ENCODE measurements at regions not wholly inside any gene's neighbourhood (a gene's known extent, or its start where the extent isn't known, plus 50 kb on each side); places are given as distances from the start of the nearest gene placed in this dataset.

DNA sequence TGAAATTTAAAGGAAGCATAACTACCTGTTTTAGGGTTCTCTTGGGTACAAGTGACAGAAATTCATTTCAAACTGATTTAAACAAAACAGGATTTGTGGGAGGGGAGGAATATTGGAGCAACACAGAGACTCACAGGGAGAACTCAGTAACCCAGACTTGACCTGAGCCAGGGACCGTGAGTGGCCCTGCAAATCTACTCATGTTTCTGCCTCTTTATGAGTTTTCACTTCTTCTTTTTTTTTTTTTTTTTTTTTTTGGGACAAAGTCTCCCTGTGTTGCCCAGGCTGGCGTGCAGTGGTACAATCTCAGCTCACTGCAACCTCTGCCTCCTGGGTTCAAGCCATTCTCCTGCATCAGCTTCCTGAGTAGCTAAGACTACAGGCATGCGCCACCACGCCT is 405.6 kb upstream of the ZNF608 start:
- Mint-ChIP-seq H3K9me3 (no peaks in the 10 kb centered on the region), H3K27me3 (ENCODE audit: low read depth) (no peaks in the 10 kb centered on the region), H3K4me1 (peaks cover 43% of the 10 kb centered on the region), H3K36me3 (no peaks in the 10 kb centered on the region), H3K4me3 (no peak overlapping the region), H3K27ac (no peak overlapping the region)
- no peak for DNase-seq (ENCODE audit: low spot score in 2 of 2, unreplicated experiment in 2 of 2)
- TF ChIP-seq, protein P1, sequence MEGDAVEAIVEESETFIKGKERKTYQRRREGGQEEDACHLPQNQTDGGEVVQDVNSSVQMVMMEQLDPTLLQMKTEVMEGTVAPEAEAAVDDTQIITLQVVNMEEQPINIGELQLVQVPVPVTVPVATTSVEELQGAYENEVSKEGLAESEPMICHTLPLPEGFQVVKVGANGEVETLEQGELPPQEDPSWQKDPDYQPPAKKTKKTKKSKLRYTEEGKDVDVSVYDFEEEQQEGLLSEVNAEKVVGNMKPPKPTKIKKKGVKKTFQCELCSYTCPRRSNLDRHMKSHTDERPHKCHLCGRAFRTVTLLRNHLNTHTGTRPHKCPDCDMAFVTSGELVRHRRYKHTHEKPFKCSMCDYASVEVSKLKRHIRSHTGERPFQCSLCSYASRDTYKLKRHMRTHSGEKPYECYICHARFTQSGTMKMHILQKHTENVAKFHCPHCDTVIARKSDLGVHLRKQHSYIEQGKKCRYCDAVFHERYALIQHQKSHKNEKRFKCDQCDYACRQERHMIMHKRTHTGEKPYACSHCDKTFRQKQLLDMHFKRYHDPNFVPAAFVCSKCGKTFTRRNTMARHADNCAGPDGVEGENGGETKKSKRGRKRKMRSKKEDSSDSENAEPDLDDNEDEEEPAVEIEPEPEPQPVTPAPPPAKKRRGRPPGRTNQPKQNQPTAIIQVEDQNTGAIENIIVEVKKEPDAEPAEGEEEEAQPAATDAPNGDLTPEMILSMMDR (IDR thresholded peaks at IDR 0.05; ENCODE audit: unreplicated experiment) = no peak

DNA sequence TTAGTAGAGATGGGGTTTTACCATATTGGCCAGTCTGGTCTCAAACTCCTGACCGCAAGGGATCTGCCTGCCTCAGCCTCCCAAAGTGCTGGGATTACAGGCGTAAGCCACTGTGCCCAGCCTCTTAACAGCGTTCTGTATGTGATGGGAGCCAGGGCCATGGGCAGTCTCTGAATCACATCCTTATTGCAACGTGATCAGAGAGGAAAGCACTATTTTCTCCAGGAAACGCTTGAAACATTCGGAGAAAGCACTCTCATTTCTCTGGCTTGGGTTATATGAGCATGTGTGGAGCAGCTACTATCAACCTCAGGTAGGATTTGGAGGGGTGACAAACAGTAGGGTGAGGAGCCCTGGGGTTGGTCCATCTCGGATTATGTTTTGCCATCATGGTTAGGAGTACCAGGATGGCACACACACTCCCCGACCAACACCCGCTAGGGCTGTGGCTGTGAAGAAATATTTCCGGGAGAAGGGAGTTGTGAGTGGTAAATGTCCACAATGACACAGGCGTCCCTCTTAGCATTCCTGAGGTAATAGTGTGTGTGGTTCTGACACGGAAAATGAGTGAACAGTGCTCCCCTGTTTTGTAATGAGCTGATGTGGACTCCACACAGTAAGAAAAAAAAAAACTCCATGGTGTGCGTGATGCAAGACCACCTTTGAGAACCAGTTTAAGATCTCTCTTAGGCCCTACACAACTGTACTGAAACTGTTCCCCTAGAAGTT is 406.2 kb upstream of the ZNF608 start:
- Mint-ChIP-seq H3K27me3 (ENCODE audit: low read depth) (no peaks in the 10 kb centered on the region), H3K36me3 (no peaks in the 10 kb centered on the region), H3K4me1 (peaks cover 43% of the 10 kb centered on the region), H3K27ac (no peak overlapping the region), H3K4me3 (no peak overlapping the region), H3K9me3 (no peaks in the 10 kb centered on the region)
- TF ChIP-seq, protein P1 (IDR thresholded peaks at IDR 0.05; ENCODE audit: unreplicated experiment) = no peak
- no peak for DNase-seq (ENCODE audit: low spot score in 2 of 2, unreplicated experiment in 2 of 2)

DNA sequence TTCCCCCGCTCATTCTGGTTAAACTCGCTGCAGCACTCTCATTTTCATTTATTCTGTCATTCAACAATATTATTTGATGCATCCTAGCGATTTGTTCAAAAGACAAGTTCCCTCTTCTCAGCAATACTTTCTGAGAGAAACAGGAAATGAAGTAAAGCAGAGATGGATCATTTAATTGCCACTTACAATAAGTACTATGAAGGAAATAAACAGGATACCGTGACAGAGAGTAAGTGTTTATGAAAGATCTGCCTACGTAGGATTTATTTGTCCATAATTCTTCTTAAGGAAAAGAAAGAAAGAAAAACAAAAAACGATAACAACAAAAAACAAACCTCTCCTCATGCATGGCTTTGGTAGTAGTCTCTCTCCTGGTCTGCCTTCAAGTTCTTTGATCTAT is 406.8 kb upstream of the ZNF608 start:
- Mint-ChIP-seq H3K27ac (no peak overlapping the region), H3K4me1 (peaks cover 43% of the 10 kb centered on the region), H3K27me3 (ENCODE audit: low read depth) (no peaks in the 10 kb centered on the region)

DNA sequence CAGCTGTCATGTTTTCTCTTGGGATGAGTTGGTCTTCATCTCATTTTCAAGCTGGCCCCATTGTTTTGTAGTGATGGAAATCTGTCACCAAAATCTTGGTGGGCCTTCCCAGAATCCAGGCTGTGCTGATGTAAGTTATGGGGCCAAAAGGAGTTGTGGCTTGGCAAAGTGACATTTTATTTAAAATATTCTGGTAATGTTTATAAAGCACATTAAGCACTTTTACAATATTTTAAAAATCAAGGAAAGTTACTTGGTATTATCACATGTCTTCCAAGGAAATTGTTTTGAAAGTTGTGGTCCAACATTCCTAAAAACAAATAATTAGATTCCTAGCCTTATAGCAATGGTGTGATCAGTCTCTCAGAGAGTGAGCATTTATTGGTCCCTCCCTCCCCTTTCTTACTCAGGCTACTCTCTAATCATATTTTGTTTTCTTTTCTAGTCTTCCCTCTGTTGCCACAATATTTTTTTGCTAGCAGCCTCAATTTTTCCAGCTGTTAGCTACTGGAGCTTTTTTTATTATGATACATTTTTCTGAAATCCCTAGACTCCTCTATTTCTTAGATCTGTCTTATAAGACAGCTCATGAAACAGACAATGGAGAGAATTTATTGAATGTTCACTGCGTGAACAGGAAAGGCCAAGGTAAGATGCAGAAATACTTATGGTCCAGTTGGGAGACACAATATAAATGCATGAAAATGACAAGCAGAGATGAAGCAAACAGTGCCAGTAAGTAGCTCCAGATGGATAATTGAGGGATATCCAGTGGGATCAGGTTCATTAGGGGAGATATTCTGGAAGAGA is 408.1 kb upstream of the ZNF608 start:
- TF ChIP-seq, protein P1 (IDR thresholded peaks at IDR 0.05; ENCODE audit: unreplicated experiment) = no peak
- Mint-ChIP-seq H3K9me3 (no peaks in the 10 kb centered on the region), H3K4me1 (peaks cover 34% of the 10 kb centered on the region), H3K27ac (no peak overlapping the region), H3K4me3 (no peak overlapping the region), H3K27me3 (ENCODE audit: low read depth) (no peaks in the 10 kb centered on the region), H3K36me3 (no peaks in the 10 kb centered on the region)
- DNase-seq (ENCODE audit: low spot score in 2 of 2, unreplicated experiment in 2 of 2) = no peak

More for the DNA sequence above, 406.8 kb upstream of the ZNF608 start:
- Mint-ChIP-seq H3K36me3 (no peaks in the 10 kb centered on the region), H3K9me3 (no peaks in the 10 kb centered on the region), H3K4me3 (no peak overlapping the region)
- no peak for DNase-seq (ENCODE audit: low spot score in 2 of 2, unreplicated experiment in 2 of 2)
- TF ChIP-seq, protein P1 (IDR thresholded peaks at IDR 0.05; ENCODE audit: unreplicated experiment) = no peak

DNA sequence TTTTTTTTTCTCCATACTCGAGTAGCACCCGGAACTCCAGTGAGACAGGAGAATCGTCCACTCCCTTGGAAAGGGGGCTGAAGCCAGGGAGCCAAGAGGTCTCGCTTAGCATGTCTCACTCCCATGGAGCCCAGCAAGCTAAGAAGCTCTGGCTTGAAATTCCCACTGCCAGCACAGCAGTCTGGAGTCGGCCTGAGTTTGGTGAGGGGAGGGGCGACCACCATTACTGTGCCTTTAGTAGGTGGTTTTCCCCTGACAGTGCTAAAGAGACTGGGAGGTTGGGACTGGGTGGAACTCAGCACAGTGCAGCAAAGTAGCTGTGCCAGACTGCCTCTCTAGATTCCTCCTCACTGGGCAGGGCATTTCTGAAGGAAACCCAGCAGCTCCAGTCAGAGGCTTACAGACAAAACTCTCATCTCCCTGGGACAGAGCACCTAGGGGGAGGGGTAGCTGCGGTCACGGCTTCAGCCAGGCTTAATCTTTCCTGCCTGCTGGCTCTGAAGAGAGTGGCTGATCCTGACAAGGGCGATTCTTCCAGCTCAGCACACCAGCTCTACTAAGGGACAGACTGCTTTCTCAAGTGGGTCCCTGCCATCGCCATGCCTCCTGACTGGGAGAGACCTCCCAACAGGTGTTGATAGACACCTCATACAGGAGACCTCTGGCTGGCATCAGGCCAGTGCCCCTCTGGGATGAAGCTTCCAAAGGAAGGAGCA is 414.5 kb upstream of the ZNF608 start:
- no peak overlapping the region for H3K4me3 Mint-ChIP-seq
- H3K27ac Mint-ChIP-seq = no peak overlapping the region
- TF ChIP-seq, protein P1 (IDR thresholded peaks at IDR 0.05; ENCODE audit: unreplicated experiment) = no peak
- peaks cover 40% of the 10 kb centered on the region for H3K9me3 Mint-ChIP-seq
- peaks cover 21% of the 10 kb centered on the region for H3K36me3 Mint-ChIP-seq
- H3K4me1 Mint-ChIP-seq = no peaks in the 10 kb centered on the region
- no peak for DNase-seq (ENCODE audit: low spot score in 2 of 2, unreplicated experiment in 2 of 2)
- no peaks in the 10 kb centered on the region for H3K27me3 Mint-ChIP-seq (ENCODE audit: low read depth)
